Activated T-cell treated with anti-CD3 and anti-CD28 coated beads for 48 hours (primary cell): ENCODE measurements at regions not wholly inside any gene's neighbourhood (a gene's known extent, or its start where the extent isn't known, plus 50 kb on each side); places are given as distances from the start of the nearest gene placed in this dataset.
A peak's percentile ranks its signal among the peaks of the same experiment; 100 is the strongest.

Source experiments
- DNase-seq: peaks from one replicate; pipeline ENCODE4 v3.0.0-alpha.2; 2020; ENCODE audit warnings: low read depth

DNA sequence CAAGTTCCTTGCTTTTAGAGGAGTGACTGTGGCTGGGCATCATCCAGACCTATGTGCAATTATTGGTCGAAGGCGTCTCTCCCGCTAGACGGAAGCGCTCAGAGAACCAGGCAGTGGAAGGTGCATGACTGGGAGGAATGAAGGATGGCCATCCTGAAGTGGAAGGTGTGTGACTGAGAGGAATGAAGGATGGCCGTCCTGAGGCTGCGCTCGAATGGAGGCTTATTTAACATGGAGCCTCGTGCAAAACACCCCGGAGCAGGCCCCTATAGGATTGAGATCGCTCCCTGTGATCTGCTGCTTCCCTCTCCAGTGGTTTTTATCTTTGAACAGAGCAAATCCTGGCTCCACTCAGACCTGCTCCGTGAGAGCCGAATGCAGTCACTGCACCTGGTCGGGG, 140.2 kb upstream of the ID2 start:
- no peak for DNase-seq

DNA sequence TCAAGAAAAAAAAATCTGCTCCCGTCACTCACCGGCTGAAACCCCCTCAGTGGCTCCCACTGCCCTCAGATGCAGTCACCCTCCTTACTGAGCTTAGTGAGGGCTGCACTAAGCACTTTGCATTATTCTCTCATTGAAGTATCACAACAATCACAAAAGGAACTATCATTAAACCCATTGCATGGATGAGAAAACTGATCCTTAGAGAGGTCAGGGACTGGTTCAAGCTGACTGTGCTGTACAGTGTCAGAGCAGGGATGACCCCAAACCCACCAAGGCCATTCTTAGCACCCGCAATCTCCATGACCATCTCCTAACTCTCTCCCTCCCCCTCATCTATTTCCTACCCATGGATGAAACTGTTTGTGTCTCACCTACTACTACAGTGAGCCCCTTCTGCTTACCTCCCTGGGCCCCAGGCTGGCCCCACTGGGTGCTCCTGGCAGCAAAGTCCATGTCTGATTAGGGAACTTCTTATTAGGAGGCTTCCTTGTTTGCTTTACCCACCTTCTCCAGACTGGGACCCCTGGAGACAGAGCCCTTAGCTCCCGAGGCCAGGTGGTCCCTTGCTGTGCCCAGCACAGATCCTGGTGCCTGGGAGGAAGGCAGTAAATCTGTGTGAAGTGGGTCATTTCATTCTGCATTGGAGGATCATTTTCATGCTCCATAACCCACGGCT, 139.3 kb upstream of the ID2 start:
- DNase-seq = no peak

DNA sequence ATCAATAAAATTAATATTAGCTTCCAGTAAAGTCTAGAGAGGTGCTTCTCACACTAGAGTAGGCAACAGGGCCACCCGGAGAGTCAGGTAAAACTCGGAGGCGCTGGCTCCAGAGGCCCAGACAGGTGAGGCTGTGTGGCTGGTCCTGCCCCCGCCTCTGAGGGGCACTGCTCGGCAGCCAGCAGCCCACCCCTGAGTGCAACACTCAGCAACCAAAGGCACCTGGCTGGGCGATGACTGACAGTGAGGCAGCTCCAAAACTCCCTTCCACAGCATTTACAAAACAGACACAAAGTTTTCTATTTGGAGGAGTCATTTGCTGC, 138.8 kb upstream of the ID2 start:
- no peak for DNase-seq

DNA sequence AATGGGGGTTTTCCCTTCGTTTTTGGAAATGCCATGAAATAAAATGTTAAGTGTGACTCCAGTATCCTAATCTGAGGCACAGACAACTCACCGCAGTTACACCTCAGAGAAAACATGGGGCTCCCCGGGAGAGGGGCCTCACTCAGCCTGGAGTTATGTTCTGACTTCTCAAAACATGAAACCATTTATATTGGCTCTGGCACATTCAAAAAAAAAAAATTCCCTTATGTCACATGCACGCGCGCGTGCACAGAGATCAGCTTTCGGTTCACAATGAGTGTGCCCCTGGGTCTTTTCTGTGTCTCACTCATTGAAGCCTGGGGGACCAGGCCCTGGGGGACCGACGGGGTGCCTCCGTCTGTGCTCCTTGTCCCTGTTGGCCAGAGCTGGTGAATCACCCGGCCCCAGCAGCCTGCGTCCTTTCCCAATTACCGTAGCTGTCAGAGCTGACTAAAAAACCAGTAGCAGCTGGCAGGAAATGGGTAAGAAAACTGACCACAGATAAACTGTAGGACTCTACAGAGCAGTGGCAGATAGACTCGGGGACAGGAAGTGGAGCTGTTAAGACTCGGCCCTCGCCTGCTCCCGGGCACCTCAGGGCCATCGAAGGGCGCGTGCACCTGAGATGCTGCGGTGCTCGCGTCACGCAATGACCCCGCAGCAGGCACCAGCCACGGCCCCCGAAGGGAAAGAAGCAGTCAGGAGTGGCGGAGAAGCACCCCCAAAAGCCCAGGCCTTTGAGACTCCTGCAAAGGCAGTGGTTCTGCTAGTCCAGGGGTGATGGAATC, 138.3 kb upstream of the ID2 start:
- peak; percentile 77 for DNase-seq

DNA sequence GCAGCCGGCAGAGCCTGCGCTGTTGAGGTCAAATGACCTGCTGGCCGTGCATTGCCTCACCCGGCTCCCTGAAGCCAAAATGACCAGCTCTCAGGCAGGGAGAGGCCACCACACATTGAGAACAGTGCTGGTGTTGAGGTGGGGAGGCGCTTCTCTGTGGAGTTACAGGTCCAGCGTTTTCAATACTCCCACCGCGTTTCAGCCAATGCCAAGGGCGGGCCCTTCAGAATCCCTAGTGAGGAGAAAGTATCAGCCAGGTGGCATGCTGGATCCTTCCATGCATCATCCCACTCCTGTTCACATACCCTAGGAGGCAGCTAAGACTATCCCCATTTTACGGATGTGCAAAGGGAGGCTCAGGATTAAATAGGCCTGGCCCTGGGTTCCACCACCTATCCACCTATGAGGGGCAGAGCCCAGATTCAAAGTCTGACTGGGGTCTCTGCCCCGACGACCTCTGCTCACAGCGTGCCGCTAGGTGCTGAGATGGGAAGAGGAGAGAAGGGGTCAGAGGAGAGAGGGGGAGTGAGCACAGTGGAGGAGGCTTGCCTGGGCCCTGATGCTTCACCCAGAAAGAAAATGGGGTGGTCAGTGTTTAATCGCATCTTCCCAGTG, 137.6 kb upstream of the ID2 start:
- no peak for DNase-seq

DNA sequence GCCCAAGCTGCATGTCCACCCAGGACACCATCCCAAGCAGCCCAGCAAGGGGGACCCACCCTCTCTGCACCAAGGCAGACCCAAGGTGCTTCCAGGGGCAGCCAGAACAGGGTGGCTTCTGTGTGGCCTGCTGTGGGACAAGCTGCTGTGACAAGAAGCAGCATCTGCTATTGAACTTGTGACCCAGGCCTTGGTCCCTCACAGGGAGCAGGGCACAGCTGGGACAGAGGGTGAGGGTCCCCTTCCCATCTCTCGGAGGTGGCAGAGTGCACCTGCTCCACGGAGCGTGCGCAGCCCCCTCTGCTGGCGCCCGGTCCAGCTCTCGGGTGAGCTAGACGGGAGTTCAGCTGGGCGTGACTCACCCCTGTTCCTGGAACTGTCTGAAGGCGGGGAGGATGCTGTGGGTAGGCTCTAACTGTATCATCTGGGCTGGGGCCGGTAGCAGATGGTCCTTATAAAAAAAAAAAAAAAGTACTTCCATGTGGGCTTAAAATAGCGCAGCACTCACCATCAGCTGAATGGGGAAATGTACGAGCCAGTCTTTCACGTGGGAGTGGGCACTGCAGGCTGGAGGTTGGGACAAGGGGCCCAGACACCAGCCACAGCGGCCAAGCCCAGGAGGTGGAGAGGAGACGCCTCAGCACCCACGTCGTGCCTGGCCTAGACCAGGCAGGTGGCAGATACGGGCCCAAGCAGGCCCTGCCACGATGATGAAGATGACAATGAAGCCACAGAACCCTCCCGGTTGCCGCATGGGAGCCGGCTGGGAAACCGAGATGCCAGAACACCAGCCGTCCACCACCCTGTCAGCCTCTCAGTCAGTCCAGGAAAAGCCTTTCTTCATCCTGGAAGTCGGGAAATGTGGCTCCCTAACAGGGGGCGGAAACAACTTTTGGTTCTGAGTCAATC, 136.8 kb upstream of the ID2 start:
- DNase-seq = peak; percentile 85

DNA sequence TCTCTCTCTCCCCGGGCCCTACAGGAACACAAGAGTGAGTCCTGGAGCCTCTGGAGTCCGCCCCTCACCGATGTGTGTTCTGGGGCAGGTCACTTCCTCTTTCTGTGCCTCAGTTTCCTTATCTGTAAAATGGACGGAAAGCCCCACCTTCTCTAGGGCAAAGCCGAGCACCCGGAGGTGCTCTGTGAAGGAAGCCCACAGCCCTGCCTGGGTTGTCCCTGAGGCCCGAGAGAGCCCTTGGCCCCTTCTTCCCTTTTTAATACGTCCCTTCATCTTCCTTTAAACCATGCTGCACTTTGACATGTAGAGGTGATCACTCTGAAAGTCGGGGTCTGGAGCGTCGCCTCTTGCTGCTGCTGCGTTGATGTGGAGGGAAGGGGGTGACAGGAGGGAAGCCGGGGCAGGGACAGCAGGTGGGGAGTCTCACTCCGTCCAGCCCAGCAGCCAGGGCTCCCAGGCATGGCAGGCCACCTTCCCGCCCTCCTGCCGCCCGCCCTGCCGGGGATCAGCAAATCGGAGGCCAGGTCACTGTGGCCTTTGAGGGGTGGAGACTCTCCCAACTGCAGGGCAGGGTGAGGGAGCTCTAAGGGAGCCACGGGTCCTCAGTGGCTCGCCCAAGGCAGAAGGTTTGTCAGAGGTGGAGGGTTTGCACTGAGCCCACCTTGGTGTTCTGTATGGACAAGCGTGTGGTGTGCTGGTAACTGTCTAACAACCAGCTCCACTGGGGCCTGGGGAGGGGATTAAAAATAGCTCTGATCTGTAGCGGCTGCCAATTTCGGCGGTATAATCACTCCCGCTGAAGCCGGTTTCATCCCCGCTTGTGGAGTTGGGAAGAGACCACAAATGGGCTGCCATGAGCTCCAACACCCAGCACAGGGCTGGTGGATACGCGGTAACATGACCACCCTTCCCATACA, 135.9 kb upstream of the ID2 start:
- DNase-seq = no peak

DNA sequence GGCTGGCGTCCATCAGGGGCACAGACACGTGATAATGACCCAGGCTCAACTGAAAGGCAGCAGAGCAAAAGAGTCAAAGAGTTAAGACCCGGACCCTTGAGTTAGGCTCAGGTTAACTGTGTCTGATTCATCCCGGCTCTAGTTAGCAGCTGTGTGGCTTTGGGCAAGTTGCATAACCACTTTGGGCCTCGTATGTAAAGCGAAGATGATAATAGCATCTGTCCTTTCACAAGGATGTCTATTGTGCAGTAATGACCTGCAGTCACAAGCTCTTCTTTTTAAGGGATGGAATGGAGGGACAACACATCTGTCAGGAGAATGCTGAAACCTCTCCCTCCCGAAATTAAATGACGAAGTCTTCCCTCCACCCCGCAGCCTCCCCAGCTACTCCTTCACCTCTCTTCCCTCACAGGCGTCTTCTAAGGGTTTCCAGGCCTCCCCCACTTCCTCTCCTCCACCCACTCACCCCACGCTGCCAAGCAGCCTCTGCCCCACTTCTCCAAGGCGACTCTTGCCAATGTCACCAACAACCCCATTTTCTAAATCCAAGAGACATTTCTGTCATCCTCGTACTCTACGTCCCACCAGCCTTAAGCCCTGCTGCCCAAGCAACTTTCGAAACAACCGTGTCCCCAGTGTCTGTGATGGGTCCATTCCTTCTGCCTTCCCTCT, 135.1 kb upstream of the ID2 start:
- no peak for DNase-seq

DNA sequence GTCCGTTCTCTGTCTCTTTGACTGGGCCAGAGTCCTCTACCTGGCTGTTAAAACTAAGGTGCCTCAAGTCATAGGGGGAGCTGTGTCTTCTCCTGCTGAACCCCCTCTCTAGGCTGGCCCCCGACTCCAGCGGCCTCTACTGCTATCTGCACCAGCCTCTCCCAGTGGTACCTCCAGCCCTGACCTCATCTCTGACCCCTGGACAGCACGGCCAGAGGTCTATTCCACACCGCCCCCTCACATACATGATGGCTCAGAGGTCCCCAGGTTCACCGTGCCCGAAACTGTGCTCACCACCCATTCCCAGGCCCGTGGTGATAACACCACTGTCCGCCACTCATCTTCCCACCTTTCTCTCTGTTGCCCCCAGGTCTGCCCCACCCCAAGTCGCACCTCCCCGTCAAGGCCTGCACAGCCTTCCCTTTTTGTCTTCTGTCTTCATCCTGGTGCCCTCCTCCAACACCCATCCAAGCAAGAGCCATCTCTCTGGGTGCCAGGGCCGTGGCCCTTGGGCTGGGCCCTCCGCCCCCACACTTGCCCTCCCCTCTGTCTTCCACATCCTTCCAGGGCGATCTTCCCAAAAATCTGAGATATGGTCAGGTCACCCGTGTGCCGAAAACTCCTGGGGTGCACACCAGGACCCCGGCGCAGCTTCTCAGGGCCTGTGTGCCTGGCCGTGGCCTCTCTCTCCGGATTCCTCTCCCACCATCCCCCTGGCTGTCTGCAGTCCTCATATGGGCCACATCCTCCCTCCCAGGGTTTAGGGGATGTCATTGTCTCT, 134.4 kb upstream of the ID2 start:
- no peak for DNase-seq

DNA sequence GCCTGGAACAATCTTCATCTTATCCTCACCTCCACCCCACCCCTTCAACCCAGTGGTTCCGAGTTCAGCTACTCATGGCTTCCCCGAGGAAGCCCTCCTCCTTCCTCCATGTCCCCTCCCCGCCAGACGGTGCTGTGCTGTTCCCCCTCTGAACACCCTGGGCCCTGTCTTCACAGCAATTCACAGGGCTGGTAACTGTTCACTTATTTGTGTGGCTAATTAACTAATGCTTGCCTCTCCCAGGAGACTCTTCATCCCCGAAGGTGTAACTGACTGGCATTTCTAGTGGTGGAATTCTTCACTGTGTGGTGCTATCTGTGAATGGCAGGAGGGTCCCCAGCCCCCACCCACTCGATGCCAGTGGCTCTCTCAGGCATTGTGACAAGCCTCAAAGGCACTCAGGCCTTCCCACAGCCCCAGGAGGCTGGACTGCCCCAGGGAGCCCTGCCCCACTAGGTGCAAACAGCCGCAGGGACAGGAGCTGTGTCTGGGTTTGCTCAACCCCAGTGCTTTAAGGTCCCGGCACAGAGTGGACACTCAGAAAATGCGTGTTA, 133.7 kb upstream of the ID2 start:
- DNase-seq = no peak

DNA sequence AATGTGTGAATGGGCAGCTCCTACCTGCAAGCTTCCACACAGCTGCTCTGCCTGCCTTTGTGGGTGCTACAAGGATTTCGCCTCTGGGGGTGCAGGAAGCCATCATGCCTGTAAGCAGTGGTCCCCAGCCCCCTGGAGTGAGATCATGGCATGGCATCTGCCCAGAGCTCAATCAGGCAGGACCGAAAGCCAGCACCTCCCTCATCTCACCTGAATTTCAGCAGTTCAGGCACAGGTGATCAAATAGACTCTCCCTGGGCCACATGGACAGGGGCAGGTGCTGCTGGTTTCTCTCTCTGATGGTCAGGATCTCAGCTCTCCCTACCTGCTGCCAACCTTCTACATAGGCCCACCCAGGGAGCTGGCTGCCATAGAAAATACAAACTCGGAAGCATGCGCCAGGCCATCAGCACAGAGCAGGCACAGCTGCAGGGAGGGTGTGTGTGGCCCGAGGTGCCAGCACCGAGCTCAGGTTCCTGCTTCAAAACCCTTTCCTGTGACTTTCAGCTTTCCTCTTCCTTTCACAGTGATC, 133.2 kb upstream of the ID2 start:
- DNase-seq = no peak

DNA sequence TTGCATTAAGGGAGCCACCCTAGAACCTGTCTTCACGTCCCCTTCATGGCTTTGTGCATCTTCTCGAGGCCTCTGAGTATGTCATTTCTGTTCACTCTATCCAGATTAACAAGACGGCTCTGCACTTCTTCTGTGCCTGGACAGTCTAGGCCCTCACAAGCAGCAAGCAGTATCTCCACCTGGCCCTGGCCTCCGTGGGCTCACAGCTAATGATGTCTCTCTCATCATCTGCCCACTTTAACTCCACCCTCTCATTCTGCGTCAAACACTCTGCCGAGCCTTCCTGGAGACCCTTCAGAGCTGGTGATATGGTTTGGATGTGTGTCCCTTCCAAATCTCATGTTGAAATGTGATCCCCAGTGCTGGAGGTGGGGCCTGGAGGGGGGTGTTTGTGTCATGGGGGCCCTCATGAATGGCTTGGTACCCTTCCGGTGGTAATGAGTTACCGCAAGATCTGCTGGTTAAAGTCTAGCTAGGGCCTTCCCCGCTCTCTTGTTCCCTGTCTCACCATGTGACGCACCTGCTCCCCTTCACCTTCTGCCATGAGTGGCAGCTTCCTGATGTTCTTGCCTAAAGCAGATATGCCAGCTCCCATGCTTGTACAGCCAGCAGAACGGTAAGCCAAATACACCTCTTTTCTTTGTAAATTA, 132.5 kb upstream of the ID2 start:
- no peak for DNase-seq

DNA sequence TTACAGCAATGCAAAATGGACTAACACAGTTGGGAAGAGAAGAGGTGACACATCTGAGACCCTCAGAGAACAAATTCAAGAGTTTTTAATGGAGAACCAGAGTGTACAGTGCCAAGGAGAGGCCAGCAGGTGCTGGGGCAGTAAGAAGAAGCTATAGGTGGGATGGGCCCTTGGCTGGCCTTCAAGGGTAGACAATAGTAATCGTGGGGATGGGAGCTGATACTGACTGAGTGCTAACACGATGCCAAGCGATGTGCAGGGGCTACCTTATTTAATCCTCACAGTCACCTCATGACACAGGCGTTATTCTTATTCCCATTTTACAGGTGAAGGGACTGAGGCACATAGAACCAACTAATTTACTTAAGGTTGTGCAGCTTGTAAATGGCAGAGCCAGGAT, 131.9 kb upstream of the ID2 start:
- DNase-seq = no peak

DNA sequence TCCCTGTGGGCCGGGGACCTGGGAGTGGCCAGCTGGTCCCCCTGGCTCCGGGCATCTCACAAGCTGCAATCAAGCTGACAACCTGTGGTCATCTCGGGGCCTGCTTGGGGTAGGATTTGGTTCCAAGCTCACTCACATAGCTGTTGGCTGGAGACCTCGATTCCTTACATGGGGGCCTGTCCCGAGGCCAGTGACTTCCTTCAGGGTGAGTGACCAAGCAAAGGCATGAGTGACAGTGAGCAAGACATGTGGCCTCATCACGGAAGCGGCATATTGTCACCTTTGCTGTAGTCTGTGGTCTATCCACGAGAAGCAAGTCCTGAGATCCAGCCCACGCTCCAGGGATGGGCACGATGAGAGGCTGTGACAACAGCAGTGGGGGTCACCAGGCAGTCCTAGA, 131.4 kb upstream of the ID2 start:
- no peak for DNase-seq

DNA sequence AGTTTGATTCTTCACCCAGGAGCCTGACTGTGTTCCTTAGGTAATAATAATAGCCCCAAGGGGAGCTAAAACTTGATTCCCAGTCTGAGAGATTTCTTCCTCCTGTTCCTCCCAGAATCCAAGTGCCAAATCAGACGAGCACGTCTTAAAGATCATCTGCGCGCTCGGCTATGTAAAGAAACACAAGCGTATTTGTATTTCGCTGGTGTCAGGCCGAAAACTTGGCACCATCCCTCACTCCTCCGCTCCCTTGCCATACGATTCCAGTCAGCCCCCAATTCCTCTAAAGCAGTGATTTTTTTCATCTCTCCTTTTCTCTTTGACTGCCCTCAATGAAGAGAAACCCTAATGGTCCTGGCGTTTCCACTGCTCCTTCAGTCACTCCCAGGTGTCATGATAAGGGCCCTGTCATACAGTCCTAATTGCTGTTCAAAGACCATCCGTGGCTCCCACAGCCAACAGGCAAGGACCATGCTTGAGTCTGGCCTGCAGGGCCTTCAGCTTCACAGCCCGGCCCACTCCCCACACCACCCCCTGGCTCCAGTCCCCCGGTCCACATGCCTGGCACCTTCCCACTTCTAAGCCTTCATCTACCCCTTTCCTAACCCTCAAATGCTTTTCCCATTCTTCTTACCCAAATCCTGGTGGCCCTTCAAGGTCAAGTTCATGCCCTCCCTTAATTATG, 130.8 kb upstream of the ID2 start:
- DNase-seq = no peak

DNA sequence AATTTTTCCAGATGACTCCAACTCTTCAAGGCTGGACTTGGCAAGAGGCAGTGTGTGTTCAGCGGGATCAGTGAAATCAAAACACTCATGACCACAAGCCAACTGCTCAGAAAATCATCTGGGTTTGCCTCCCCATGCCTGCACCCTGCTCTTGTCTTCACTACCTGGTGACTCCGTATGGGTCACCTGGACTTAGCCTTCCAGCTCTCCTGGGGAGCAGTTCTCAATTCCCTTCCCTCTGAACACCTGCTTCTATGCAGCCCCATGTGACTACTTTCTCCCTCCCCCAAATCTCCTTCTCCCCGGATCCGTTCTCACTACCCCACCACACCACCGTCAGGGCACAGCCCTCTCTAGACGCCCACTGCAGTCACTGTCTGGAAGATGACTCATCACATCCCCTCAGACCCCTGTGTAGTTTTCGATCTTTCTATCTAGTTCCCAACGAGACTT, 130.2 kb upstream of the ID2 start:
- no peak for DNase-seq

DNA sequence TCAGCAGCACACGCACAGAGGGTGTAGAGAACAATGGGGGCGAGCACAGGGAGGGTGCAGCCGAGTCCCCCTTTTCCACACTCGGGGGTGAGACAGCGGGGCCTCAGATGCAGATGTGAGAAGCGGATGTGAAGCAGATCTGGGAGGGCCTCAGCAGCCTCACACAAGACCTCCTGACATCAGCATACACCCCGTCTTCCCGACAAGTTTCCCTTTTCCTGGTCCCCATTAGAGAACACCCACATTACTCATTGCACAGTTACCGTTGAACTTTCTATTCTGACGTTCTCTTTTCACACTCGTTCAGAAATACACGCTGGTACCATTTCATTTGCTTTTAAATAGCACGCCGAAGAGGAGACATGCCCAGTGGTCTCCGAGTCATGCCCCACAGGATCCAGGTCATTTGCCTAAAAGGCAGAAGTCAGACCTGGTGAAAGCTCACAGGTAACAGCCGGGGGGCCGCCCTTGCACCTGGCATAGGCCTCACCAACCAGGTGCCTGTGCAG, 129.5 kb upstream of the ID2 start:
- DNase-seq = no peak

DNA sequence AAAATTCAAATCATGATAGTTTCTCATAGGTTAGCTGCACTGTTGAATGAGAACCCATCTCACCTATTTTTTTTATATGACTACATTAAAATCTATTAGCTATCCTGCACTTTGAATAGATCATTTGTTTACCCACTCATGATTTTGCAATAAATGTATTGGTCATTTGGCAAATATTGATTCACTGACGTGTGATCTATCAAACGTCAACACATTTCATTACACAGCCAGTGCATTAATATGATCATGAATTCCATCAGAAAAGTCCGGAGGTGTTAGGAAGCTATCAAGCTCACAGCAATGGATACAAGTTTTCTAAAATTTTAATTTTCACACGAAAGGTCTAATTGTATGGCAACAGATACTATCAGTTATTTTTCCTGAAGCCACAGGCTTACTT, 128.2 kb upstream of the ID2 start:
- no peak for DNase-seq
